Fibroblast of lung (primary cell): ENCODE measurements at regions not wholly inside any gene's neighbourhood (a gene's known extent, or its start where the extent isn't known, plus 50 kb on each side); places are given as distances from the start of the nearest gene placed in this dataset.

Experiments used
- EZH2 ChIP-seq: IDR thresholded peaks from 2 replicates; pipeline ENCODE4 v1.5.1; 2012; ENCODE audit warnings: low read length, control low read depth, mild to moderate bottlenecking; ENCODE audit errors: missing control alignments
- TF ChIP-seq, protein P1 (sequence below), 2 donors: IDR thresholded peaks in 1 of 2; conservative IDR thresholded peaks in 1 of 2; 1 replicate in 1 of 2; 2 replicates in 1 of 2; pipeline ENCODE4 v1.5.1; 2011 to 2012; ENCODE audit warnings: low read length in 2 of 2, control low read depth in 1 of 2, inconsistent platforms in 1 of 2, low read depth in 1 of 2, mild to moderate bottlenecking in 1 of 2

DNA sequence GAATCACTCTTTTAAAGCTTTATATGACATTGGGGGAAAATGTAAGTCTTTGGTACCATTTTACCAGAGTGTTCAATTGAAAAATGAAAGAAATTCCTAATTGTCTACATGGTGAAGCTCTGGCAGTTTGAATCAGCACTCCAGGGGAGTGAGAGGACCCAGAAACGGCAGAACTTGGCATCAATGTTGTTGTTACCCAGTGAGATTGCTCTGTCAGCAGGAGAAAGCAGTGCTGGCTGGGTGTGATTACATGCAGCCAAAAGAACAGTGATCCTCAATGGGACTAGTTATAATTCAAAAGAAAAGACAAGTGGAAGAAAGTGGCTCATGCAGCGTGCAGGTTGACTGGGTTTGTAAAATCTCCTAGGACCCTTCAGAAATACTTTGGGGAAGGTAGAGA is 206.4 kb downstream of the PTPRC start:
- TF ChIP-seq, protein P1, sequence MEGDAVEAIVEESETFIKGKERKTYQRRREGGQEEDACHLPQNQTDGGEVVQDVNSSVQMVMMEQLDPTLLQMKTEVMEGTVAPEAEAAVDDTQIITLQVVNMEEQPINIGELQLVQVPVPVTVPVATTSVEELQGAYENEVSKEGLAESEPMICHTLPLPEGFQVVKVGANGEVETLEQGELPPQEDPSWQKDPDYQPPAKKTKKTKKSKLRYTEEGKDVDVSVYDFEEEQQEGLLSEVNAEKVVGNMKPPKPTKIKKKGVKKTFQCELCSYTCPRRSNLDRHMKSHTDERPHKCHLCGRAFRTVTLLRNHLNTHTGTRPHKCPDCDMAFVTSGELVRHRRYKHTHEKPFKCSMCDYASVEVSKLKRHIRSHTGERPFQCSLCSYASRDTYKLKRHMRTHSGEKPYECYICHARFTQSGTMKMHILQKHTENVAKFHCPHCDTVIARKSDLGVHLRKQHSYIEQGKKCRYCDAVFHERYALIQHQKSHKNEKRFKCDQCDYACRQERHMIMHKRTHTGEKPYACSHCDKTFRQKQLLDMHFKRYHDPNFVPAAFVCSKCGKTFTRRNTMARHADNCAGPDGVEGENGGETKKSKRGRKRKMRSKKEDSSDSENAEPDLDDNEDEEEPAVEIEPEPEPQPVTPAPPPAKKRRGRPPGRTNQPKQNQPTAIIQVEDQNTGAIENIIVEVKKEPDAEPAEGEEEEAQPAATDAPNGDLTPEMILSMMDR (conservative IDR thresholded peaks at IDR 0.05 in 1 of 2, IDR thresholded peaks at IDR 0.05 in 1 of 2; ENCODE audit: low read depth in 1 of 2, low read length in 2 of 2), result no peak
- no peak for TF ChIP-seq EZH2
